Activated naive CD8-positive, alpha-beta T cell treated with anti-CD3 and anti-CD28 coated beads for 36 hours (primary cell): ENCODE measurements at regions not wholly inside any gene's neighbourhood (a gene's known extent, or its start where the extent isn't known, plus 50 kb on each side); places are given as distances from the start of the nearest gene placed in this dataset.

Experiments
- DNase-seq: peaks from one replicate; pipeline ENCODE4 v3.0.0; 2021
- H3K27ac Mint-ChIP-seq: one replicate; pipeline ENCODE4 v1.8.0; 2022; ENCODE audit warnings: mild to moderate bottlenecking, moderate library complexity, mixed read lengths
- H3K27me3 Mint-ChIP-seq: one replicate; pipeline ENCODE4 v1.8.0; 2022; ENCODE audit warnings: mild to moderate bottlenecking, mixed read lengths
- H3K36me3 Mint-ChIP-seq: one replicate; pipeline ENCODE4 v1.8.0; 2021; ENCODE audit warnings: mild to moderate bottlenecking, mixed read lengths
- H3K4me1 Mint-ChIP-seq: one replicate; pipeline ENCODE4 v1.8.0; 2021; ENCODE audit warnings: mixed read lengths
- H3K4me3 Mint-ChIP-seq: one replicate; pipeline ENCODE4 v1.8.0; 2022; ENCODE audit warnings: mild to moderate bottlenecking, moderate library complexity, mixed read lengths
- H3K9me3 Mint-ChIP-seq: one replicate; pipeline ENCODE4 v1.8.0; 2022; ENCODE audit warnings: mixed read lengths

- H3K27me3 Mint-ChIP-seq: no peaks in the 10 kb centered on the region
- no peak overlapping the region for H3K4me3 Mint-ChIP-seq
- H3K36me3 Mint-ChIP-seq: no peaks in the 10 kb centered on the region
- no peak overlapping the region for H3K27ac Mint-ChIP-seq
- H3K9me3 Mint-ChIP-seq: no peaks in the 10 kb centered on the region
- DNase-seq: no peak
- no peaks in the 10 kb centered on the region for H3K4me1 Mint-ChIP-seq
Observed at GRCh38 chr6:84411060-84411629, 183.7 kb upstream of the CEP162 start.

- no peak overlapping the region for H3K4me3 Mint-ChIP-seq
- H3K4me1 Mint-ChIP-seq: no peaks in the 10 kb centered on the region
- no peaks in the 10 kb centered on the region for H3K36me3 Mint-ChIP-seq
- H3K9me3 Mint-ChIP-seq: no peaks in the 10 kb centered on the region
- no peak for DNase-seq
- no peaks in the 10 kb centered on the region for H3K27me3 Mint-ChIP-seq
- H3K27ac Mint-ChIP-seq: no peak overlapping the region
Observed at GRCh38 chr6:84409911-84410310, 182.5 kb upstream of the CEP162 start.

- Mint-ChIP-seq H3K4me1 (no peaks in the 10 kb centered on the region), H3K27me3 (no peaks in the 10 kb centered on the region), H3K27ac (no peak overlapping the region), H3K9me3 (no peaks in the 10 kb centered on the region), H3K4me3 (no peak overlapping the region), H3K36me3 (no peaks in the 10 kb centered on the region)
- DNase-seq: no peak
Observed at GRCh38 chr6:84408028-84408427, 180.6 kb upstream of the CEP162 start.

- no peaks in the 10 kb centered on the region for H3K9me3 Mint-ChIP-seq
- H3K27ac Mint-ChIP-seq: no peak overlapping the region
- H3K36me3 Mint-ChIP-seq: no peaks in the 10 kb centered on the region
- H3K4me3 Mint-ChIP-seq: no peak overlapping the region
- no peak for DNase-seq
- H3K4me1 Mint-ChIP-seq: no peaks in the 10 kb centered on the region
- H3K27me3 Mint-ChIP-seq: no peaks in the 10 kb centered on the region
Observed at GRCh38 chr6:84403545-84403944, 176.1 kb upstream of the CEP162 start.

- Mint-ChIP-seq H3K27me3 (no peaks in the 10 kb centered on the region), H3K9me3 (no peaks in the 10 kb centered on the region), H3K36me3 (no peaks in the 10 kb centered on the region), H3K4me1 (no peaks in the 10 kb centered on the region), H3K27ac (no peak overlapping the region), H3K4me3 (no peak overlapping the region)
- DNase-seq: no peak
Observed at GRCh38 chr6:84399003-84399402, 171.6 kb upstream of the CEP162 start.

- Mint-ChIP-seq H3K27me3 (no peaks in the 10 kb centered on the region), H3K4me3 (no peak overlapping the region), H3K36me3 (no peaks in the 10 kb centered on the region), H3K27ac (no peak overlapping the region), H3K9me3 (peaks cover 2% of the 10 kb centered on the region), H3K4me1 (no peaks in the 10 kb centered on the region)
- no peak for DNase-seq
Observed at GRCh38 chr6:84392261-84392660, 164.8 kb upstream of the CEP162 start.

- H3K27ac Mint-ChIP-seq: no peak overlapping the region
- DNase-seq: no peak
- H3K4me3 Mint-ChIP-seq: no peak overlapping the region
- H3K27me3 Mint-ChIP-seq: no peaks in the 10 kb centered on the region
- no peaks in the 10 kb centered on the region for H3K4me1 Mint-ChIP-seq
- H3K9me3 Mint-ChIP-seq: peaks cover 2% of the 10 kb centered on the region
- H3K36me3 Mint-ChIP-seq: no peaks in the 10 kb centered on the region
Observed at GRCh38 chr6:84390851-84391250, 163.4 kb upstream of the CEP162 start.

- Mint-ChIP-seq H3K9me3 (peaks cover 2% of the 10 kb centered on the region), H3K27me3 (no peaks in the 10 kb centered on the region), H3K4me1 (no peaks in the 10 kb centered on the region), H3K36me3 (no peaks in the 10 kb centered on the region), H3K27ac (no peak overlapping the region), H3K4me3 (no peak overlapping the region)
- no peak for DNase-seq
Observed at GRCh38 chr6:84390334-84390733, 162.9 kb upstream of the CEP162 start.

- no peak for DNase-seq
- no peaks in the 10 kb centered on the region for H3K36me3 Mint-ChIP-seq
- no peak overlapping the region for H3K27ac Mint-ChIP-seq
- H3K27me3 Mint-ChIP-seq: no peaks in the 10 kb centered on the region
- no peaks in the 10 kb centered on the region for H3K4me1 Mint-ChIP-seq
- H3K4me3 Mint-ChIP-seq: no peak overlapping the region
- H3K9me3 Mint-ChIP-seq: peaks cover 11% of the 10 kb centered on the region
Observed at GRCh38 chr6:84379142-84379541, 151.7 kb upstream of the CEP162 start.

- Mint-ChIP-seq H3K4me3 (no peak overlapping the region), H3K9me3 (peaks cover 7% of the 10 kb centered on the region), H3K4me1 (no peaks in the 10 kb centered on the region), H3K36me3 (no peaks in the 10 kb centered on the region), H3K27me3 (no peaks in the 10 kb centered on the region), H3K27ac (no peak overlapping the region)
- DNase-seq: no peak
Observed at GRCh38 chr6:84372290-84372689, 144.8 kb upstream of the CEP162 start.

GRCh38 chr6:84371681-84372080 lies 144.2 kb upstream of the CEP162 start:
- Mint-ChIP-seq H3K4me3 (no peak overlapping the region), H3K36me3 (no peaks in the 10 kb centered on the region), H3K27ac (no peak overlapping the region), H3K4me1 (no peaks in the 10 kb centered on the region), H3K9me3 (peaks cover 4% of the 10 kb centered on the region), H3K27me3 (no peaks in the 10 kb centered on the region)
- no peak for DNase-seq

- H3K36me3 Mint-ChIP-seq: no peaks in the 10 kb centered on the region
- H3K4me1 Mint-ChIP-seq: no peaks in the 10 kb centered on the region
- no peak overlapping the region for H3K27ac Mint-ChIP-seq
- H3K9me3 Mint-ChIP-seq: no peaks in the 10 kb centered on the region
- no peak overlapping the region for H3K4me3 Mint-ChIP-seq
- no peak for DNase-seq
- no peaks in the 10 kb centered on the region for H3K27me3 Mint-ChIP-seq
Observed at GRCh38 chr6:84362193-84362821, 134.9 kb upstream of the CEP162 start.

GRCh38 chr6:84361372-84362192 lies 134.1 kb upstream of the CEP162 start:
- Mint-ChIP-seq H3K27me3 (peaks cover 3% of the 10 kb centered on the region), H3K36me3 (no peaks in the 10 kb centered on the region), H3K4me1 (no peaks in the 10 kb centered on the region), H3K4me3 (no peak overlapping the region), H3K9me3 (no peaks in the 10 kb centered on the region), H3K27ac (no peak overlapping the region)
- no peak for DNase-seq

GRCh38 chr6:84360039-84360438 lies 132.6 kb upstream of the CEP162 start:
- H3K9me3 Mint-ChIP-seq: no peaks in the 10 kb centered on the region
- H3K4me3 Mint-ChIP-seq: no peak overlapping the region
- H3K27me3 Mint-ChIP-seq: peaks cover 3% of the 10 kb centered on the region
- no peaks in the 10 kb centered on the region for H3K36me3 Mint-ChIP-seq
- no peak for DNase-seq
- no peak overlapping the region for H3K27ac Mint-ChIP-seq
- H3K4me1 Mint-ChIP-seq: no peaks in the 10 kb centered on the region

GRCh38 chr6:84358581-84358980 lies 131.1 kb upstream of the CEP162 start:
- Mint-ChIP-seq H3K9me3 (no peaks in the 10 kb centered on the region), H3K27ac (no peak overlapping the region), H3K4me3 (no peak overlapping the region), H3K4me1 (no peaks in the 10 kb centered on the region), H3K27me3 (peaks cover 3% of the 10 kb centered on the region), H3K36me3 (no peaks in the 10 kb centered on the region)
- no peak for DNase-seq

- no peak overlapping the region for H3K27ac Mint-ChIP-seq
- no peaks in the 10 kb centered on the region for H3K9me3 Mint-ChIP-seq
- H3K4me3 Mint-ChIP-seq: no peak overlapping the region
- no peaks in the 10 kb centered on the region for H3K4me1 Mint-ChIP-seq
- peaks cover 3% of the 10 kb centered on the region for H3K27me3 Mint-ChIP-seq
- H3K36me3 Mint-ChIP-seq: no peaks in the 10 kb centered on the region
- no peak for DNase-seq
Observed at GRCh38 chr6:84357631-84358030, 130.2 kb upstream of the CEP162 start.
